Prostate gland (tissue), 2 donors: ENCODE measurements at regions not wholly inside any gene's neighbourhood (a gene's known extent, or its start where the extent isn't known, plus 50 kb on each side); places are given as distances from the start of the nearest gene placed in this dataset.

ENCODE experiments used
- POLR2A ChIP-seq: fragments of 450-650 bp; IDR thresholded peaks from one replicate; pipeline ENCODE4 v1.6.1; 2016; ENCODE audit warnings: antibody characterized with exemption, mild to moderate bottlenecking
- POLR2AphosphoS5 ChIP-seq: sonication (generic); formaldehyde crosslinking; IDR thresholded peaks from one replicate; pipeline ENCODE4 v1.6.1; 2017; ENCODE audit warnings: antibody characterized with exemption
- TF ChIP-seq, protein P1 (sequence below), 4 experiments: fragments of 200-600 bp in 2 of 4; fragments of 450-650 bp in 2 of 4; sonication (generic) in 2 of 4; IDR thresholded peaks; 1 replicate in 3 of 4; 2 replicates in 1 of 4; pipeline ENCODE4 v1.5.1; 2016 to 2019; ENCODE audit warnings: antibody characterized with exemption in 4 of 4, mild to moderate bottlenecking in 2 of 4, moderate library complexity in 2 of 4

- TF ChIP-seq, protein P1, sequence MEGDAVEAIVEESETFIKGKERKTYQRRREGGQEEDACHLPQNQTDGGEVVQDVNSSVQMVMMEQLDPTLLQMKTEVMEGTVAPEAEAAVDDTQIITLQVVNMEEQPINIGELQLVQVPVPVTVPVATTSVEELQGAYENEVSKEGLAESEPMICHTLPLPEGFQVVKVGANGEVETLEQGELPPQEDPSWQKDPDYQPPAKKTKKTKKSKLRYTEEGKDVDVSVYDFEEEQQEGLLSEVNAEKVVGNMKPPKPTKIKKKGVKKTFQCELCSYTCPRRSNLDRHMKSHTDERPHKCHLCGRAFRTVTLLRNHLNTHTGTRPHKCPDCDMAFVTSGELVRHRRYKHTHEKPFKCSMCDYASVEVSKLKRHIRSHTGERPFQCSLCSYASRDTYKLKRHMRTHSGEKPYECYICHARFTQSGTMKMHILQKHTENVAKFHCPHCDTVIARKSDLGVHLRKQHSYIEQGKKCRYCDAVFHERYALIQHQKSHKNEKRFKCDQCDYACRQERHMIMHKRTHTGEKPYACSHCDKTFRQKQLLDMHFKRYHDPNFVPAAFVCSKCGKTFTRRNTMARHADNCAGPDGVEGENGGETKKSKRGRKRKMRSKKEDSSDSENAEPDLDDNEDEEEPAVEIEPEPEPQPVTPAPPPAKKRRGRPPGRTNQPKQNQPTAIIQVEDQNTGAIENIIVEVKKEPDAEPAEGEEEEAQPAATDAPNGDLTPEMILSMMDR (IDR thresholded peaks at IDR 0.05): no peak
- TF ChIP-seq POLR2A: no peak
- no peak for TF ChIP-seq POLR2AphosphoS5
These were observed 114.0 kb downstream of the GALC start for GRCh38 chr14:87878959-87879358.
